ENCODE measurements at regions not wholly inside any gene's neighbourhood (a gene's known extent, or its start where the extent isn't known, plus 50 kb on each side); places are given as distances from the start of the nearest gene placed in this dataset.

DNA sequence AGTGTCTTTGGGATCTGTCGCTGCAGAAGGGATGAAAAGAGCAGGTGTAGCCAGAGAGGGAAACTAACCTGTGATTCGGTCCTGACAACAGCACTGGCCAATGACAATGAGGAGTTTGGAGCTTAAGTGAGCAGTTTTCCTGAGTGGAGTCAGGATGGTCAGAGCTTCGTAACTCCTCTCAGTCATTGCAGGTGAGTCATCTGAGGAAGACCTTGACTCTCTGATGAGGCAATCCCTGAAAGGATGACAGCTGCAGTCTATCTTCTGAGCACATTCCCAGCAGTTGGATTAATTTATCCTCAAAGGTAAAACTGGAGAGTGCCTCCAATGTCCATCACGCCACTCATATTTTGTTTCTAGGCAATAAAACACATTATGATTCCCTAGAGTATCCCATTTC is 401.9 kb downstream of the POM121L12 start:
- no peak for TF ChIP-seq CTCF (IDR thresholded peaks at IDR 0.05)
- TF ChIP-seq POLR2A (IDR thresholded peaks at IDR 0.05): no peak
- no peak for TF ChIP-seq POLR2AphosphoS5 (IDR thresholded peaks at IDR 0.05)

Data from breast epithelium (tissue), 3 donors.